OCI-LY1 (cell line): ENCODE measurements at regions not wholly inside any gene's neighbourhood (a gene's known extent, or its start where the extent isn't known, plus 50 kb on each side); places are given as distances from the start of the nearest gene placed in this dataset.

Experiments used
- H2AFZ ChIP-seq: fragments of 200-600 bp; sonication (generic), shearing (Covaris generic); 2 replicates; pipeline ENCODE4 v1.6.0; 2014; ENCODE audit warnings: antibody characterized with exemption, mild to moderate bottlenecking, low read length
- H3F3A ChIP-seq: fragments of 200-600 bp; sonication (generic), shearing (Covaris generic); 2 replicates; pipeline ENCODE4 v1.6.0; 2014; ENCODE audit warnings: mild to moderate bottlenecking, antibody characterized with exemption, low read length, moderate library complexity; ENCODE audit not compliant: insufficient read depth
- H3K27ac ChIP-seq: fragments of 200-600 bp; sonication (generic); 2 replicates; pipeline ENCODE4 v1.5.1; 2014; ENCODE audit warnings: low read length, mixed run types, mild to moderate bottlenecking, low read depth; ENCODE audit not compliant: poor library complexity, severe bottlenecking
- H3K27me3 ChIP-seq: fragments of 200-600 bp; sonication (generic); 2 replicates; pipeline ENCODE4 v1.6.0; 2014; ENCODE audit warnings: antibody characterized with exemption, mild to moderate bottlenecking, low read length, moderate library complexity; ENCODE audit not compliant: insufficient read depth
- H3K36me3 ChIP-seq: fragments of 200-600 bp; sonication (generic); 2 replicates; pipeline ENCODE4 v1.6.1; 2014; ENCODE audit warnings: mild to moderate bottlenecking, antibody characterized with exemption, low read length, moderate library complexity, mixed read lengths; ENCODE audit not compliant: insufficient read depth
- H3K4me1 ChIP-seq: fragments of 200-600 bp; sonication (generic); 2 replicates; pipeline ENCODE4 v1.5.1; 2014; ENCODE audit warnings: mild to moderate bottlenecking, low read length, moderate library complexity; ENCODE audit not compliant: insufficient read depth, severe bottlenecking
- H3K4me2 ChIP-seq: fragments of 200-600 bp; sonication (generic), shearing (Covaris generic); 2 replicates; pipeline ENCODE4 v1.6.1; 2014; ENCODE audit warnings: low read length
- H3K4me3 ChIP-seq: fragments of 200-600 bp; sonication (generic); 2 replicates; pipeline ENCODE4 v1.5.1; 2014; ENCODE audit warnings: low read length, low read depth, mild to moderate bottlenecking, mixed read lengths; ENCODE audit not compliant: poor library complexity, severe bottlenecking
- H3K79me2 ChIP-seq: fragments of 200-600 bp; shearing (Covaris generic); 2 replicates; pipeline ENCODE4 v1.6.1; 2016; ENCODE audit warnings: mixed run types, low read length, mixed read lengths; ENCODE audit not compliant: insufficient read depth
- H3K9ac ChIP-seq: fragments of 200-600 bp; sonication (generic), shearing (Covaris generic); 2 replicates; pipeline ENCODE4 v1.6.1; 2014; ENCODE audit warnings: mild to moderate bottlenecking, low read length, mixed read lengths
- H3K9me2 ChIP-seq: fragments of 200-600 bp; sonication (generic), shearing (Covaris generic); 2 replicates; pipeline ENCODE4 v1.6.1; 2014; ENCODE audit warnings: low read depth, mild to moderate bottlenecking, low read length, mixed read lengths
- H3K9me3 ChIP-seq: fragments of 200-600 bp; shearing (Covaris generic); 2 replicates; pipeline ENCODE4 v1.6.1; 2014; ENCODE audit warnings: low read length, mixed read lengths
- H4K20me1 ChIP-seq: fragments of 200-600 bp; sonication (generic), shearing (Covaris generic); 2 replicates; pipeline ENCODE4 v1.6.0; 2016; ENCODE audit warnings: mild to moderate bottlenecking, low read length; ENCODE audit not compliant: insufficient read depth
- CTCF ChIP-seq: fragments of 200-600 bp; sonication (generic), shearing (Covaris generic); IDR thresholded peaks from 2 replicates; pipeline ENCODE4 v1.5.1; 2017; ENCODE audit warnings: mild to moderate bottlenecking, antibody characterized with exemption, low read length, moderate library complexity, mixed read lengths
- EZH2 ChIP-seq: fragments of 200-600 bp; sonication (generic), shearing (Covaris generic); IDR thresholded peaks from 2 replicates; pipeline ENCODE4 v1.8.0; 2017; ENCODE audit warnings: borderline replicate concordance, mixed run types, mild to moderate bottlenecking, antibody characterized with exemption, low read length, moderate library complexity, mixed read lengths

- TF ChIP-seq EZH2: no peak
- no peak for TF ChIP-seq CTCF
- no peaks in the 10 kb centered on the region for H3K9me3 ChIP-seq
These were observed 474.5 kb upstream of the SYT4 start for GRCh38 chr18:43751835-43752234.

GRCh38 chr18:43757273-43757672, 480.0 kb upstream of the SYT4 start:
- H3K4me3 ChIP-seq: no peak overlapping the region
- H3K79me2 ChIP-seq: no peaks in the 10 kb centered on the region
- H4K20me1 ChIP-seq: no peaks in the 10 kb centered on the region
- H3K4me2 ChIP-seq: no peak overlapping the region
- TF ChIP-seq CTCF: no peak
- no peak for TF ChIP-seq EZH2
- no peaks in the 10 kb centered on the region for H3K9me3 ChIP-seq
- no peaks in the 10 kb centered on the region for H3K36me3 ChIP-seq
- H3K9me2 ChIP-seq: no peaks in the 10 kb centered on the region
- H3F3A ChIP-seq: no peaks in the 10 kb centered on the region
- no peaks in the 10 kb centered on the region for H3K4me1 ChIP-seq
- H3K27ac ChIP-seq: no peak overlapping the region
- no peak overlapping the region for H2AFZ ChIP-seq
- no peak overlapping the region for H3K9ac ChIP-seq
- H3K27me3 ChIP-seq: no peaks in the 10 kb centered on the region

More at GRCh38 chr18:43751835-43752234, 474.5 kb upstream of the SYT4 start:
- Histone ChIP-seq H3K36me3 (no peaks in the 10 kb centered on the region), H3K4me2 (no peak overlapping the region), H3K79me2 (no peaks in the 10 kb centered on the region), H3K27me3 (no peaks in the 10 kb centered on the region), H4K20me1 (no peaks in the 10 kb centered on the region), H3K4me3 (no peak overlapping the region), H2AFZ (no peak overlapping the region), H3K4me1 (no peaks in the 10 kb centered on the region), H3K9me2 (no peaks in the 10 kb centered on the region), H3K9ac (no peak overlapping the region), H3F3A (no peaks in the 10 kb centered on the region), H3K27ac (no peak overlapping the region)

GRCh38 chr18:43758734-43759133, 481.4 kb upstream of the SYT4 start:
- Histone ChIP-seq H3K4me2 (no peak overlapping the region), H3K4me3 (no peak overlapping the region), H3K27ac (no peak overlapping the region), H3K79me2 (no peaks in the 10 kb centered on the region), H3F3A (no peaks in the 10 kb centered on the region), H3K27me3 (no peaks in the 10 kb centered on the region), H4K20me1 (no peaks in the 10 kb centered on the region), H2AFZ (no peak overlapping the region), H3K9me2 (no peaks in the 10 kb centered on the region), H3K4me1 (no peaks in the 10 kb centered on the region), H3K9ac (no peak overlapping the region), H3K36me3 (no peaks in the 10 kb centered on the region), H3K9me3 (no peaks in the 10 kb centered on the region)
- no peak for TF ChIP-seq EZH2
- no peak for TF ChIP-seq CTCF
